Breast epithelium (tissue), 4 donors: ENCODE measurements at regions not wholly inside any gene's neighbourhood (a gene's known extent, or its start where the extent isn't known, plus 50 kb on each side); places are given as distances from the start of the nearest gene placed in this dataset.

ENCODE experiments used
- DNase-seq, 2 donors: peaks; one replicate each; pipeline ENCODE4 v3.0.0-alpha.2; 2019; ENCODE audit warnings: low spot score in 2 of 2
- H3K27ac ChIP-seq, 2 donors: fragments of 200-600 bp; sonication (generic) in 1 of 2; one replicate each; pipeline ENCODE4 v1.5.1; 2016 to 2019; ENCODE audit warnings: mild to moderate bottlenecking in 1 of 2
- H3K27me3 ChIP-seq, 2 donors: fragments of 200-600 bp; sonication (generic) in 1 of 2; one replicate each; pipeline versions ENCODE4 v1.5.1 to v1.6.0; 2017 to 2019; ENCODE audit warnings: control low read depth in 1 of 2, mild to moderate bottlenecking in 1 of 2
- H3K36me3 ChIP-seq: fragments of 200-600 bp; one replicate; pipeline ENCODE4 v1.5.1; 2019
- H3K4me1 ChIP-seq, 2 donors: fragments of 200-600 bp; sonication (generic); one replicate each; pipeline ENCODE4 v1.5.1; 2016 to 2019; ENCODE audit warnings: control low read depth in 1 of 2
- H3K4me3 ChIP-seq, 3 donors: fragments of 200-600 bp; sonication (generic); 1 replicate in 2 of 3; 2 replicates in 1 of 3; pipeline ENCODE4 v1.5.1; 2016 to 2019; ENCODE audit warnings: mild to moderate bottlenecking in 3 of 3, moderate library complexity in 2 of 3
- H3K9me3 ChIP-seq, 2 donors: fragments of 200-600 bp; sonication (generic) in 1 of 2; one replicate each; pipeline ENCODE4 v1.5.1; 2016 to 2019; ENCODE audit warnings: control low read depth in 1 of 2
- CTCF ChIP-seq, 3 donors: fragments of 450-650 bp; IDR thresholded peaks; one replicate each; pipeline ENCODE4 v1.5.1; 2016 to 2017; ENCODE audit warnings: antibody characterized with exemption in 3 of 3, mild to moderate bottlenecking in 3 of 3, moderate library complexity in 3 of 3
- POLR2A ChIP-seq: fragments of 450-650 bp; IDR thresholded peaks from one replicate; pipeline ENCODE4 v1.6.1; 2016; ENCODE audit warnings: antibody characterized with exemption, mild to moderate bottlenecking, moderate library complexity
- POLR2AphosphoS5 ChIP-seq, 3 donors: sonication (generic); formaldehyde crosslinking; IDR thresholded peaks; one replicate each; pipeline ENCODE4 v1.6.1; 2017; ENCODE audit warnings: antibody characterized with exemption in 3 of 3
- intact Hi-C: fragments of 100-400 bp; cut with DNase I; formaldehyde crosslinking; loops from one replicate; pipeline ENCODE4 v1.15.1; 2023; ENCODE audit warnings: low total_unique reads

- no peaks in the 10 kb centered on the region for H3K9me3 ChIP-seq
- no peak for DNase-seq
- no peaks in the 10 kb centered on the region for H3K27me3 ChIP-seq
- H3K4me1 ChIP-seq: no peaks in the 10 kb centered on the region
- H3K27ac ChIP-seq: no peak overlapping the region
- TF ChIP-seq POLR2AphosphoS5 (IDR thresholded peaks at IDR 0.05): no peak
- no peak for TF ChIP-seq POLR2A
- no peak for TF ChIP-seq CTCF (IDR thresholded peaks at IDR 0.05)
- no peaks in the 10 kb centered on the region for H3K36me3 ChIP-seq
- intact Hi-C loops: no loop called here
- no peak overlapping the region for H3K4me3 ChIP-seq
These were observed 245.6 kb downstream of the HTR7 start for GRCh38 chr10:90612276-90612675.

- Histone ChIP-seq H3K4me1 (no peaks in the 10 kb centered on the region), H3K27me3 (no peaks in the 10 kb centered on the region), H3K9me3 (no peaks in the 10 kb centered on the region), H3K4me3 (no peak overlapping the region), H3K36me3 (no peaks in the 10 kb centered on the region), H3K27ac (no peak overlapping the region)
- TF ChIP-seq POLR2AphosphoS5 (IDR thresholded peaks at IDR 0.05): no peak
- no peak for TF ChIP-seq POLR2A
- no peak for TF ChIP-seq CTCF (IDR thresholded peaks at IDR 0.05)
- no peak for DNase-seq
- intact Hi-C loops: no loop called here
These were observed 243.2 kb downstream of the HTR7 start for GRCh38 chr10:90614631-90615030.

GRCh38 chr10:90621577-90621976, 236.3 kb downstream of the HTR7 start:
- Histone ChIP-seq H3K27ac (no peak overlapping the region), H3K9me3 (no peaks in the 10 kb centered on the region), H3K36me3 (no peaks in the 10 kb centered on the region), H3K4me1 (no peaks in the 10 kb centered on the region), H3K27me3 (no peaks in the 10 kb centered on the region), H3K4me3 (no peak overlapping the region)
- TF ChIP-seq POLR2AphosphoS5 (IDR thresholded peaks at IDR 0.05): no peak
- no peak for TF ChIP-seq POLR2A
- no peak for TF ChIP-seq CTCF (IDR thresholded peaks at IDR 0.05)
- no peak for DNase-seq
- intact Hi-C loops: no loop called here

GRCh38 chr10:90635111-90635765, 222.6 kb downstream of the HTR7 start:
- Histone ChIP-seq H3K36me3 (no peaks in the 10 kb centered on the region), H3K27ac (no peak overlapping the region), H3K4me1 (no peaks in the 10 kb centered on the region), H3K27me3 (no peaks in the 10 kb centered on the region), H3K9me3 (no peaks in the 10 kb centered on the region), H3K4me3 (no peak overlapping the region)
- TF ChIP-seq CTCF (IDR thresholded peaks at IDR 0.05): no peak
- no peak for TF ChIP-seq POLR2A
- no peak for TF ChIP-seq POLR2AphosphoS5 (IDR thresholded peaks at IDR 0.05)
- intact Hi-C loops: no loop called here
- DNase-seq: no peak

- Histone ChIP-seq H3K4me3 (no peak overlapping the region), H3K4me1 (no peaks in the 10 kb centered on the region), H3K27ac (no peak overlapping the region), H3K27me3 (no peaks in the 10 kb centered on the region), H3K36me3 (no peaks in the 10 kb centered on the region), H3K9me3 (no peaks in the 10 kb centered on the region)
- DNase-seq: no peak
- intact Hi-C loops: no loop called here
- TF ChIP-seq CTCF (IDR thresholded peaks at IDR 0.05): no peak
These were observed 217.1 kb downstream of the HTR7 start for GRCh38 chr10:90640756-90641155.
